PC-9 (cell line): ENCODE measurements at regions not wholly inside any gene's neighbourhood (a gene's known extent, or its start where the extent isn't known, plus 50 kb on each side); places are given as distances from the start of the nearest gene placed in this dataset.

Source experiments
- BruUV-seq: library from RNA; stranded (reverse); fragments of 400-500 nt; replicated peaks from 2 replicates; lab custom pipeline; 2021; lab: Mats Ljungman, UMichigan
- CTCF ChIA-PET: fragments of 300-600 bp; sonication (Branson Sonifier 250); formaldehyde crosslinking; loops from one replicate; lab custom pipeline; 2022; ENCODE audit warnings: antibody characterized with exemption; lab: Charles Lee
- POLR2A ChIA-PET: fragments of 300-600 bp; sonication (Branson Sonifier 250); formaldehyde crosslinking; loops from one replicate; lab custom pipeline; 2022; ENCODE audit warnings: antibody characterized with exemption; ENCODE audit not compliant: unreplicated experiment; lab: Charles Lee
- DNase-seq, 2 experiments: peaks; one replicate each; pipeline versions ENCODE4 v3.0.0 to v3.0.0-alpha.2; 2015 to 2022; ENCODE audit warnings: mixed read lengths in 1 of 2
- H2AFZ ChIP-seq: fragments of 200-600 bp; sonication (generic); 2 replicates; pipeline ENCODE4 v1.8.1; 2017; ENCODE audit warnings: antibody characterized with exemption
- H3F3A ChIP-seq: fragments of 200-600 bp; sonication (generic); 2 replicates; pipeline ENCODE4 v1.8.1; 2017; ENCODE audit warnings: antibody characterized with exemption, mild to moderate bottlenecking, low read depth; ENCODE audit not compliant: insufficient read depth
- H3K27ac ChIP-seq: fragments of 200-600 bp; sonication (generic); 2 replicates; pipeline ENCODE4 v1.6.1; 2016; ENCODE audit warnings: mixed run types
- H3K27me3 ChIP-seq: fragments of 200-600 bp; sonication (generic); 2 replicates; pipeline ENCODE4 v1.6.1; 2016; ENCODE audit warnings: low read depth, mixed run types; ENCODE audit not compliant: insufficient read depth
- H3K36me3 ChIP-seq: fragments of 200-600 bp; sonication (generic); 2 replicates; pipeline ENCODE4 v1.6.1; 2016; ENCODE audit warnings: low read depth, mixed run types
- H3K4me1 ChIP-seq: fragments of 200-600 bp; sonication (generic); replicated peaks from 2 replicates; pipeline ENCODE4 v1.6.1; 2016; ENCODE audit warnings: mixed run types; ENCODE audit not compliant: insufficient read depth
- H3K4me2 ChIP-seq: fragments of 200-600 bp; sonication (generic); 2 replicates; pipeline ENCODE4 v1.6.1; 2017; ENCODE audit warnings: mixed run types
- H3K4me3 ChIP-seq: fragments of 200-600 bp; sonication (generic); 2 replicates; pipeline ENCODE4 v1.6.1; 2016; ENCODE audit warnings: mixed run types
- H3K79me2 ChIP-seq: fragments of 200-600 bp; sonication (generic); 2 replicates; pipeline ENCODE4 v1.6.1; 2017; ENCODE audit warnings: low read depth, mixed run types
- H3K9me2 ChIP-seq: fragments of 200-600 bp; sonication (generic); 2 replicates; pipeline ENCODE4 v1.8.1; 2017; ENCODE audit warnings: mild to moderate bottlenecking; ENCODE audit not compliant: insufficient read depth
- H3K9me3 ChIP-seq: fragments of 200-600 bp; sonication (generic); 2 replicates; pipeline ENCODE4 v1.8.1; 2016; ENCODE audit warnings: low read depth; ENCODE audit not compliant: insufficient read depth
- H4K20me1 ChIP-seq: fragments of 200-600 bp; sonication (generic); 2 replicates; pipeline ENCODE4 v1.8.1; 2017; ENCODE audit not compliant: insufficient read depth
- CTCF ChIP-seq: fragments of 200-600 bp; sonication (generic); conservative IDR thresholded peaks from 2 replicates; pipeline ENCODE4 v1.6.1; 2017; ENCODE audit warnings: mixed run types, antibody characterized with exemption, mild to moderate bottlenecking, moderate library complexity
- EZH2 ChIP-seq: fragments of 200-600 bp; sonication (generic); IDR thresholded peaks from 2 replicates; pipeline ENCODE4 v1.8.0; 2017; ENCODE audit warnings: antibody characterized with exemption, low read depth
- intact Hi-C: fragments of 100-400 bp; cut with micrococcal nuclease; formaldehyde crosslinking; loops from one replicate; pipeline ENCODE4 v1.10.0; 2022; ENCODE audit not compliant: unreplicated experiment

- Histone ChIP-seq H3K4me3 (no peak overlapping the region), H3K27ac (peak overlapping the region; percentile 25), H4K20me1 (no peaks in the 10 kb centered on the region), H3K36me3 (0 out of 2 replicates have a peak, but pooled peaks cover 6% of the 10 kb centered on the region), H3K27me3 (no peaks in the 10 kb centered on the region), H3K9me3 (no peaks in the 10 kb centered on the region), H3K9me2 (no peaks in the 10 kb centered on the region), H3K4me1 (peaks cover 41% of the 10 kb centered on the region), H3K4me2 (peak overlapping the region; percentile 22; the same call in 1 of the 2 replicates), H3F3A (peaks cover 38% of the 10 kb centered on the region), H2AFZ (no peak overlapping the region), H3K79me2 (no peaks in the 10 kb centered on the region)
- ChIA-PET POLR2A (interaction anchor here (0.5 to 0.6 kb wide), 5 partner anchors 30 to 983 kb away, joined by 3 to 11 read pairs (median 4); partner anchors contain the start of gene ATL2), CTCF (interaction anchor here (0.5 kb wide), 1 partner anchor 102 kb away, joined by 8 read pairs; no protein-coding TSS in a partner anchor)
- no TSS peak for BruUV-seq
- peak; percentile 48 to 73 for DNase-seq
- intact Hi-C loops = loop anchor here (1.0 to 5.0 kb wide), 2 partner anchors 31 to 61 kb away; no protein-coding TSS in a partner anchor
- TF ChIP-seq EZH2 (no peak), CTCF (no peak)
Measured at GRCh38 chr2:38178556-38179419, 102.8 kb upstream of the CYP1B1 start.

- peak overlapping the region; percentile 5; the same call in 1 of the 2 replicates for H3K4me2 ChIP-seq
- H3K36me3 ChIP-seq = 0 out of 2 replicates have a peak, but pooled peaks cover 6% of the 10 kb centered on the region
- H3F3A ChIP-seq = peaks cover 40% of the 10 kb centered on the region
- H3K9me2 ChIP-seq = no peaks in the 10 kb centered on the region
- no peak for DNase-seq
- H3K9me3 ChIP-seq = no peaks in the 10 kb centered on the region
- H3K79me2 ChIP-seq = no peaks in the 10 kb centered on the region
- no peak overlapping the region for H3K4me3 ChIP-seq
- BruUV-seq = no TSS peak
- H3K27ac ChIP-seq = no peak overlapping the region; the same call in 1 of the 2 replicates
- ChIA-PET CTCF (interaction anchor here (0.6 to 0.9 kb wide), 3 partner anchors 11 to 97 kb away, joined by 3 to 6 read pairs (median 4); no protein-coding TSS in a partner anchor), POLR2A (interaction anchor here (0.6 kb wide), 1 partner anchor 31 kb away, joined by 4 read pairs; no protein-coding TSS in a partner anchor)
- H3K4me1 ChIP-seq = peaks cover 47% of the 10 kb centered on the region
- intact Hi-C loops = loop anchor here (5.0 kb wide), 1 partner anchor 61 kb away; no protein-coding TSS in a partner anchor
- no peak overlapping the region for H2AFZ ChIP-seq
- H3K27me3 ChIP-seq = no peaks in the 10 kb centered on the region
- H4K20me1 ChIP-seq = no peaks in the 10 kb centered on the region
- TF ChIP-seq EZH2 (no peak), CTCF (no peak)
Measured at GRCh38 chr2:38178119-38178518, 102.2 kb upstream of the CYP1B1 start.

GRCh38 chr2:38176619-38177021 lies 100.7 kb upstream of the CYP1B1 start:
- H2AFZ ChIP-seq = no peak overlapping the region
- H3K4me3 ChIP-seq = no peak overlapping the region
- H3K4me1 ChIP-seq = peaks cover 47% of the 10 kb centered on the region
- no peaks in the 10 kb centered on the region for H4K20me1 ChIP-seq
- POLR2A ChIA-PET = no interaction called here
- peaks cover 40% of the 10 kb centered on the region for H3F3A ChIP-seq
- BruUV-seq = no TSS peak
- CTCF ChIA-PET = interaction anchor here (0.6 kb wide), 1 partner anchor 69 kb away, joined by 3 read pairs; no protein-coding TSS in a partner anchor
- H3K36me3 ChIP-seq = 0 out of 2 replicates have a peak, but pooled peaks cover 6% of the 10 kb centered on the region
- no peak for TF ChIP-seq CTCF
- TF ChIP-seq EZH2 = no peak
- H3K79me2 ChIP-seq = no peaks in the 10 kb centered on the region
- DNase-seq = no peak
- no peaks in the 10 kb centered on the region for H3K27me3 ChIP-seq
- H3K27ac ChIP-seq = no peak overlapping the region
- H3K9me3 ChIP-seq = no peaks in the 10 kb centered on the region
- no peak overlapping the region for H3K4me2 ChIP-seq
- no peaks in the 10 kb centered on the region for H3K9me2 ChIP-seq
- intact Hi-C loops = loop anchor here (5.0 kb wide), 1 partner anchor 59 kb away; no protein-coding TSS in a partner anchor
